GM12878 (cell line): ENCODE measurements at regions not wholly inside any gene's neighbourhood (a gene's known extent, or its start where the extent isn't known, plus 50 kb on each side); places are given as distances from the start of the nearest gene placed in this dataset.

Experiments used
- BMI1 ChIP-seq: fragments of 450-650 bp; IDR thresholded peaks from 2 replicates; pipeline ENCODE4 v1.6.1; 2016; ENCODE audit warnings: mild to moderate bottlenecking, moderate library complexity, borderline replicate concordance
- BRCA1 ChIP-seq: IDR thresholded peaks from 2 replicates; pipeline ENCODE4 v1.6.1; 2011; ENCODE audit warnings: low read depth, low read length, improper control_type of control experiment
- EGR1 ChIP-seq, 2 experiments: IDR thresholded peaks; 1 replicate in 1 of 2; 2 replicates in 1 of 2; pipeline ENCODE4 v1.6.1; 2011 to 2012; ENCODE audit warnings: low read depth in 2 of 2, low read length in 2 of 2, borderline replicate concordance in 1 of 2, mild to moderate bottlenecking in 1 of 2, moderate library complexity in 1 of 2
- KAT2A ChIP-seq: conservative IDR thresholded peaks from 2 replicates; pipeline ENCODE4 v1.6.1; 2011; ENCODE audit warnings: low read depth, low read length; ENCODE audit not compliant: control insufficient read depth
- NRF1 ChIP-seq: conservative IDR thresholded peaks from 2 replicates; pipeline ENCODE4 v1.6.1; 2011; ENCODE audit warnings: mild to moderate bottlenecking, low read depth, low read length, improper control_type of control experiment
- SP1 ChIP-seq: IDR thresholded peaks from one replicate; pipeline ENCODE4 v1.6.1; 2011; ENCODE audit warnings: low read depth, low read length
- TCF12 ChIP-seq: IDR thresholded peaks from 2 replicates; pipeline ENCODE4 v1.6.1; 2011; ENCODE audit warnings: low read depth, mild to moderate bottlenecking, low read length
- ZSCAN29 ChIP-seq: fragments of 450-650 bp; IDR thresholded peaks from 2 replicates; pipeline ENCODE4 v1.6.1; 2017; ENCODE audit warnings: mild to moderate bottlenecking, moderate library complexity
- TF ChIP-seq, protein P1 (sequence below), 3 experiments: IDR thresholded peaks in 2 of 3; conservative IDR thresholded peaks in 1 of 3; 2 replicates each; pipeline ENCODE4 v1.5.1; 2011; ENCODE audit warnings: low read depth in 3 of 3, low read length in 3 of 3, mild to moderate bottlenecking in 3 of 3, control low read depth in 2 of 3, moderate library complexity in 2 of 3, inconsistent platforms in 1 of 3, mixed read lengths in 1 of 3; ENCODE audit not compliant: control insufficient read depth in 2 of 3, insufficient read depth in 1 of 3; ENCODE audit errors: extremely low read depth in 1 of 3
- TF ChIP-seq, protein P2 (sequence below): IDR thresholded peaks from 2 replicates; pipeline ENCODE4 v1.6.1; 2011; ENCODE audit warnings: borderline replicate concordance, low read depth, mild to moderate bottlenecking, moderate library complexity, low read length; ENCODE audit not compliant: insufficient read depth, poor library complexity, severe bottlenecking
- TF ChIP-seq, protein P3 (sequence below): fragments of 450-650 bp; IDR thresholded peaks from 2 replicates; pipeline ENCODE4 v1.6.1; 2017; ENCODE audit warnings: mild to moderate bottlenecking

DNA sequence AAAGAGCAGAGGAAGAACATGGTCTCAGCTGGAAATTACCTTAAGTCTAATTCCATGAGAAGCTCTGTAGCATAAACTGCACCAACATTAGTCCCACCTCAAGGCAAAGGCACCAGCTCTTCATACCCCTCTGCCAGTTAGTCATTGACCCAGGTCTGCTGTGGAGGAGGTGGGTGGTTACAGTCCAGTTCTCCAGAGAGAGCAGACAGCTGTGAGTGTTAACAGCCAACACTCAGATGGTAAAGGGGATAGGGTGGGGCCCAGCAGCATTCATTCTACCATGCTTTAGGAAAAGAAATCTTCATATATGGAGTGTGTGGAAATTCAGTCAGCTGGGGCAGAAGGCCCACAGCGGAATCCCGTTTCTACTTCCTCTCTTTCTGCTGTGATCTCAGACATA is 159.7 kb upstream of the FBXO11 start:
- TF ChIP-seq BRCA1 (no peak), KAT2A (no peak), SP1 (no peak), TCF12 (no peak), BMI1 (no peak), NRF1 (no peak), EGR1 (IDR thresholded peaks at IDR 0.05; ENCODE audit: borderline replicate concordance in 1 of 2, low read depth in 2 of 2, low read length in 2 of 2) (no peak), ZSCAN29 (no peak)
- TF ChIP-seq, protein P1, sequence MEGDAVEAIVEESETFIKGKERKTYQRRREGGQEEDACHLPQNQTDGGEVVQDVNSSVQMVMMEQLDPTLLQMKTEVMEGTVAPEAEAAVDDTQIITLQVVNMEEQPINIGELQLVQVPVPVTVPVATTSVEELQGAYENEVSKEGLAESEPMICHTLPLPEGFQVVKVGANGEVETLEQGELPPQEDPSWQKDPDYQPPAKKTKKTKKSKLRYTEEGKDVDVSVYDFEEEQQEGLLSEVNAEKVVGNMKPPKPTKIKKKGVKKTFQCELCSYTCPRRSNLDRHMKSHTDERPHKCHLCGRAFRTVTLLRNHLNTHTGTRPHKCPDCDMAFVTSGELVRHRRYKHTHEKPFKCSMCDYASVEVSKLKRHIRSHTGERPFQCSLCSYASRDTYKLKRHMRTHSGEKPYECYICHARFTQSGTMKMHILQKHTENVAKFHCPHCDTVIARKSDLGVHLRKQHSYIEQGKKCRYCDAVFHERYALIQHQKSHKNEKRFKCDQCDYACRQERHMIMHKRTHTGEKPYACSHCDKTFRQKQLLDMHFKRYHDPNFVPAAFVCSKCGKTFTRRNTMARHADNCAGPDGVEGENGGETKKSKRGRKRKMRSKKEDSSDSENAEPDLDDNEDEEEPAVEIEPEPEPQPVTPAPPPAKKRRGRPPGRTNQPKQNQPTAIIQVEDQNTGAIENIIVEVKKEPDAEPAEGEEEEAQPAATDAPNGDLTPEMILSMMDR (IDR thresholded peaks at IDR 0.05 in 2 of 3, conservative IDR thresholded peaks at IDR 0.05 in 1 of 3; ENCODE audit: control insufficient read depth in 2 of 3, extremely low read depth in 1 of 3, insufficient read depth in 1 of 3, low read depth in 3 of 3, low read length in 3 of 3), result no peak
- TF ChIP-seq, protein P2, sequence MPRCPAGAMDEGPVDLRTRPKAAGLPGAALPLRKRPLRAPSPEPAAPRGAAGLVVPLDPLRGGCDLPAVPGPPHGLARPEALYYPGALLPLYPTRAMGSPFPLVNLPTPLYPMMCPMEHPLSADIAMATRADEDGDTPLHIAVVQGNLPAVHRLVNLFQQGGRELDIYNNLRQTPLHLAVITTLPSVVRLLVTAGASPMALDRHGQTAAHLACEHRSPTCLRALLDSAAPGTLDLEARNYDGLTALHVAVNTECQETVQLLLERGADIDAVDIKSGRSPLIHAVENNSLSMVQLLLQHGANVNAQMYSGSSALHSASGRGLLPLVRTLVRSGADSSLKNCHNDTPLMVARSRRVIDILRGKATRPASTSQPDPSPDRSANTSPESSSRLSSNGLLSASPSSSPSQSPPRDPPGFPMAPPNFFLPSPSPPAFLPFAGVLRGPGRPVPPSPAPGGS, result no peak
- TF ChIP-seq, protein P3, sequence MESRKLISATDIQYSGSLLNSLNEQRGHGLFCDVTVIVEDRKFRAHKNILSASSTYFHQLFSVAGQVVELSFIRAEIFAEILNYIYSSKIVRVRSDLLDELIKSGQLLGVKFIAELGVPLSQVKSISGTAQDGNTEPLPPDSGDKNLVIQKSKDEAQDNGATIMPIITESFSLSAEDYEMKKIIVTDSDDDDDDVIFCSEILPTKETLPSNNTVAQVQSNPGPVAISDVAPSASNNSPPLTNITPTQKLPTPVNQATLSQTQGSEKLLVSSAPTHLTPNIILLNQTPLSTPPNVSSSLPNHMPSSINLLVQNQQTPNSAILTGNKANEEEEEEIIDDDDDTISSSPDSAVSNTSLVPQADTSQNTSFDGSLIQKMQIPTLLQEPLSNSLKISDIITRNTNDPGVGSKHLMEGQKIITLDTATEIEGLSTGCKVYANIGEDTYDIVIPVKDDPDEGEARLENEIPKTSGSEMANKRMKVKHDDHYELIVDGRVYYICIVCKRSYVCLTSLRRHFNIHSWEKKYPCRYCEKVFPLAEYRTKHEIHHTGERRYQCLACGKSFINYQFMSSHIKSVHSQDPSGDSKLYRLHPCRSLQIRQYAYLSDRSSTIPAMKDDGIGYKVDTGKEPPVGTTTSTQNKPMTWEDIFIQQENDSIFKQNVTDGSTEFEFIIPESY, result no peak
